Prostate gland (tissue), 2 donors: ENCODE measurements at regions not wholly inside any gene's neighbourhood (a gene's known extent, or its start where the extent isn't known, plus 50 kb on each side); places are given as distances from the start of the nearest gene placed in this dataset.

Experiments
- DNase-seq: peaks from one replicate; pipeline ENCODE4 v3.0.0-alpha.2; 2019; ENCODE audit warnings: low spot score
- H3K27ac ChIP-seq, 2 donors: fragments of 200-600 bp; sonication (generic); 2 replicates each; pipeline ENCODE4 v1.5.1; 2017 to 2019
- H3K27me3 ChIP-seq: fragments of 200-600 bp; sonication (generic); replicated peaks from 2 replicates; pipeline ENCODE4 v1.5.1; 2019; ENCODE audit not compliant: insufficient read depth
- H3K36me3 ChIP-seq, 2 donors: fragments of 200-600 bp; sonication (generic); 1 replicate in 1 of 2; 2 replicates in 1 of 2; pipeline versions ENCODE4 v1.5.1 to v1.8.1; 2017 to 2019
- H3K4me1 ChIP-seq: fragments of 200-600 bp; sonication (generic); replicated peaks from 2 replicates; pipeline ENCODE4 v1.5.1; 2019
- H3K4me3 ChIP-seq, 2 donors: fragments of 200-600 bp; sonication (generic); 2 replicates each; pipeline ENCODE4 v1.5.1; 2017 to 2019
- H3K9me3 ChIP-seq: fragments of 200-600 bp; sonication (generic); 2 replicates; pipeline ENCODE4 v1.5.1; 2017
- CTCF ChIP-seq, 4 experiments: fragments of 200-600 bp in 2 of 4; fragments of 450-650 bp in 2 of 4; sonication (generic) in 2 of 4; IDR thresholded peaks; 1 replicate in 3 of 4; 2 replicates in 1 of 4; pipeline ENCODE4 v1.5.1; 2016 to 2019; ENCODE audit warnings: antibody characterized with exemption in 4 of 4, mild to moderate bottlenecking in 2 of 4, moderate library complexity in 2 of 4
- POLR2A ChIP-seq: fragments of 450-650 bp; IDR thresholded peaks from one replicate; pipeline ENCODE4 v1.6.1; 2016; ENCODE audit warnings: antibody characterized with exemption, mild to moderate bottlenecking
- POLR2AphosphoS5 ChIP-seq: sonication (generic); formaldehyde crosslinking; IDR thresholded peaks from one replicate; pipeline ENCODE4 v1.6.1; 2017; ENCODE audit warnings: antibody characterized with exemption
- WGBS: methylation state at CpG from one replicate; pipeline ENCODE4 v1.1.5; 2018; 5-methylcytosine and 5-hydroxymethylcytosine counted together
- intact Hi-C: fragments of 100-400 bp; cut with DNase I; formaldehyde crosslinking; loops from one replicate; pipeline ENCODE4 v1.14.2; 2022

- WGBS: 67% methylated on average over 6 of the region's 6 CpGs
- no peak for TF ChIP-seq CTCF (IDR thresholded peaks at IDR 0.05)
- no peak for TF ChIP-seq POLR2A
- TF ChIP-seq POLR2AphosphoS5: no peak
Observed at GRCh38 chr19:29111576-29111975, 101.4 kb downstream of the UQCRFS1 start.

GRCh38 chr19:29107831-29108230 lies 105.1 kb downstream of the UQCRFS1 start:
- no peak overlapping the region for H3K4me3 ChIP-seq
- H3K36me3 ChIP-seq: no peaks in the 10 kb centered on the region
- no peak for DNase-seq
- TF ChIP-seq POLR2AphosphoS5 (no peak), CTCF (IDR thresholded peaks at IDR 0.05) (no peak), POLR2A (no peak)
- H3K27ac ChIP-seq: no peak overlapping the region
- WGBS: 33% methylated on average over 6 of the region's 6 CpGs
- H3K4me1 ChIP-seq: no peaks in the 10 kb centered on the region
- H3K9me3 ChIP-seq: no peaks in the 10 kb centered on the region
- intact Hi-C loops: no loop called here
- peaks cover 2% of the 10 kb centered on the region for H3K27me3 ChIP-seq

More at GRCh38 chr19:29111576-29111975, 101.4 kb downstream of the UQCRFS1 start:
- no peak for DNase-seq
- Histone ChIP-seq H3K27ac (no peak overlapping the region), H3K27me3 (peaks cover 2% of the 10 kb centered on the region), H3K36me3 (no peaks in the 10 kb centered on the region), H3K9me3 (no peaks in the 10 kb centered on the region), H3K4me3 (no peak overlapping the region), H3K4me1 (no peaks in the 10 kb centered on the region)
- intact Hi-C loops: no loop called here

- TF ChIP-seq POLR2AphosphoS5: no peak
- no peak for TF ChIP-seq CTCF (IDR thresholded peaks at IDR 0.05)
- TF ChIP-seq POLR2A: no peak
- H3K27ac ChIP-seq: no peak overlapping the region
- DNase-seq: no peak
- no peak overlapping the region for H3K4me3 ChIP-seq
- no peaks in the 10 kb centered on the region for H3K9me3 ChIP-seq
- WGBS: 70% methylated on average over 7 of the region's 7 CpGs
- no peaks in the 10 kb centered on the region for H3K4me1 ChIP-seq
- no peaks in the 10 kb centered on the region for H3K36me3 ChIP-seq
- H3K27me3 ChIP-seq: peaks cover 2% of the 10 kb centered on the region
- intact Hi-C loops: no loop called here
Observed at GRCh38 chr19:29106346-29106885, 106.5 kb downstream of the UQCRFS1 start.

GRCh38 chr19:29105629-29106292 lies 107.2 kb downstream of the UQCRFS1 start:
- Histone ChIP-seq H3K4me1 (no peaks in the 10 kb centered on the region), H3K27ac (no peak overlapping the region), H3K36me3 (no peaks in the 10 kb centered on the region), H3K9me3 (no peaks in the 10 kb centered on the region), H3K27me3 (peaks cover 2% of the 10 kb centered on the region), H3K4me3 (no peak overlapping the region)
- intact Hi-C loops: no loop called here
- no peak for DNase-seq
- WGBS: 76% methylated on average over 11 of the region's 11 CpGs
- TF ChIP-seq CTCF (IDR thresholded peaks at IDR 0.05) (no peak), POLR2AphosphoS5 (no peak), POLR2A (no peak)
